IPS DF 6.9 (cell line): ENCODE measurements at regions not wholly inside any gene's neighbourhood (a gene's known extent, or its start where the extent isn't known, plus 50 kb on each side); places are given as distances from the start of the nearest gene placed in this dataset.

Experiments used
- DNase-seq: peaks from one replicate; pipeline ENCODE4 v3.0.0-alpha.2; 2013; ENCODE audit warnings: low read depth, low spot score
- H3K27ac ChIP-seq: one replicate; pipeline ENCODE4 v1.5.1; 2013; ENCODE audit warnings: low read length, control low read depth
- H3K27me3 ChIP-seq: 2 replicates; pipeline ENCODE4 v1.6.1; 2013; ENCODE audit warnings: mild to moderate bottlenecking, low read length; ENCODE audit not compliant: control insufficient read depth, insufficient read depth
- H3K36me3 ChIP-seq: 2 replicates; pipeline ENCODE4 v1.6.1; 2013; ENCODE audit warnings: low read length; ENCODE audit not compliant: control insufficient read depth, insufficient read depth
- H3K4me1 ChIP-seq: 2 replicates; pipeline ENCODE4 v1.6.1; 2013; ENCODE audit warnings: low read length; ENCODE audit not compliant: control insufficient read depth, insufficient read depth
- H3K4me3 ChIP-seq: 2 replicates; pipeline ENCODE4 v1.5.1; 2013; ENCODE audit warnings: mild to moderate bottlenecking, low read length
- H3K9me3 ChIP-seq: 2 replicates; pipeline ENCODE4 v1.6.1; 2013; ENCODE audit warnings: low read length, inconsistent platforms; ENCODE audit not compliant: control insufficient read depth, insufficient read depth
- WGBS: extraction: QIAGEN DNeasy Blood & Tissue Kit; methylation state at CpG from one replicate; pipeline ENCODE4 v1.1.7; 2013; ENCODE audit warnings: mixed read lengths, missing lambda C conversion rate; ENCODE audit not compliant: insufficient read length, insufficient coverage; 5-methylcytosine and 5-hydroxymethylcytosine counted together

DNA sequence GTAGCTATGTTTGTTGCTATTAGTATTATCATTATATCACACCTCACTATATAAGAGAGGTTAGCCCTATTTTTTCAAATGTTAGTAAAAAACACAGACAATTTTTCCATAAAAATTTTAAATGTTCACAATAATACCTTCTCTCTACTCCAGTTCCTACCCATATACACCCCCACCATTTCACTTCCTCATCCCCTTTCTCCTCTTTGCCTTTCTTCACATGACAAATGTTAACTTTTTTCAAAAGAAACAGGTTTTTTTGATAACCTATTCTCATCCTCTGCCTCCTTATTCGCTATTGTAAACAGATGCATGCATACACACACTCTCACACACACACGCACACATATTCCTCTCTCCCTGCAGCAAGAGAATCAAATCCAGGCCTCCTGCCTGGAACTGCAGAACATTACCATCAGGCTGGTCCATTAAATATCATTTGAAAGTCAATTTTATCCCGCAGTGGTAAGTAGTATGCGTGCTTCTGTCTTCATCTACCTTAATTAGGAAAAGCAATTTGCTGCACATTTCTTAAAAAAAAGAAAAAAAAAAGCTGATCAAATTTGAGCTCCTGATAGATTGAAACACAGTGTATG is 55.5 kb downstream of the MID1IP1 start:
- DNase-seq: no peak
- Histone ChIP-seq H3K27ac (no peak overlapping the region), H3K9me3 (no peaks in the 10 kb centered on the region), H3K4me1 (no peaks in the 10 kb centered on the region), H3K36me3 (no peaks in the 10 kb centered on the region), H3K27me3 (no peaks in the 10 kb centered on the region), H3K4me3 (no peak overlapping the region)
- WGBS: no CpG with 5 or more reads among the region's 4 CpGs

GRCh38 chrX:38857736-38858523 is 56.7 kb downstream of the MID1IP1 start:
- H3K4me1 ChIP-seq: no peaks in the 10 kb centered on the region
- no peaks in the 10 kb centered on the region for H3K9me3 ChIP-seq
- DNase-seq: no peak
- no CpG with 5 or more reads among the region's 5 CpGs for WGBS
- H3K27me3 ChIP-seq: no peaks in the 10 kb centered on the region
- no peak overlapping the region for H3K4me3 ChIP-seq
- H3K27ac ChIP-seq: no peak overlapping the region
- no peaks in the 10 kb centered on the region for H3K36me3 ChIP-seq

GRCh38 chrX:38859602-38860001 is 58.3 kb downstream of the MID1IP1 start:
- no peak for DNase-seq
- H3K36me3 ChIP-seq: no peaks in the 10 kb centered on the region
- no peak overlapping the region for H3K4me3 ChIP-seq
- H3K4me1 ChIP-seq: no peaks in the 10 kb centered on the region
- H3K9me3 ChIP-seq: no peaks in the 10 kb centered on the region
- H3K27ac ChIP-seq: no peak overlapping the region
- no peaks in the 10 kb centered on the region for H3K27me3 ChIP-seq

DNA sequence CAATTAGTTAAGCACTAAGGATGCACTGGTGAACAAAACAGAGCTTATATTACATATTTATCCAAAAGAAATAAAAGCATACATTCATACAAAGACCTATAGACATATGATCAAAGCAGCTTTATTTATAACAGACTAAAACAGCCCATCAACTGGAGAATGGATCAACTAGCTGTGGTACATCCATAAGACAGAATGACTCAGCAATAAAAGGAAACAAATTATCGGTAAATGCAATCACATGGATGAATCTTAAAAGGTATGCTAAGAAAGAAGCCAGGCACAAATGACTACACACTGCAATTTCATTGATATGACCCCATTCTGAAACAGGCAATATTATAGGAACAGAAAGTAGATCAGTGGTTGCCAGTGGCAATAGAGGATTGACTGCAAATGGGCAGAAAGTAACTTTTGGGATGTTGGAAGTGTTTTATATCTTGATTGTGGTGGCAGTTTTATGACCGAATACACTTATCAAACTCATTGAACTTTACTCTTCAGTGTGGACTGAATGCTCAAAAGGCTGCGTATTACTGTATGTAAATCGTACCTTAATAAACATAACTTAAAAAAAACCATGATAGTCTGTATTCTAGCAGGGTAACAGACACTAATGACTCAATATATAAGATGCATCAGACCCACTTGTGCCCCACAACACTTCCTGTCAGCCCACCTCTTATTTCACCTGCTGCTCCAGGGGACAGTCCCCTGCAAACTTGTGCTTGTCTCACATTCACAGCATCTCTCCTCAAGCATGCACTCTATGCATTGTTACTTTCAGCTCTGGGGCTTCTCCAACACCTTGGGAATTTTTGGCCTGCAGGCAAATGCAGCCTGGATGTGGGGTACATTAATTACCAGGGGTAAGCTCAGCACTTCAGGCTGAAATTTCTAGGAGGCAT is 59.1 kb downstream of the MID1IP1 start:
- no peaks in the 10 kb centered on the region for H3K9me3 ChIP-seq
- H3K36me3 ChIP-seq: no peaks in the 10 kb centered on the region
- H3K4me1 ChIP-seq: peaks cover 1% of the 10 kb centered on the region; the same call in 1 of the 2 replicates
- H3K4me3 ChIP-seq: no peak overlapping the region
- no peaks in the 10 kb centered on the region for H3K27me3 ChIP-seq
- no peak overlapping the region for H3K27ac ChIP-seq
- no peak for DNase-seq
- WGBS: no CpG with 5 or more reads among the region's 4 CpGs

GRCh38 chrX:38861489-38861888 is 60.2 kb downstream of the MID1IP1 start:
- Histone ChIP-seq H3K27me3 (no peaks in the 10 kb centered on the region), H3K36me3 (no peaks in the 10 kb centered on the region), H3K9me3 (no peaks in the 10 kb centered on the region), H3K4me3 (no peak overlapping the region), H3K4me1 (peaks cover 1% of the 10 kb centered on the region; the same call in 1 of the 2 replicates), H3K27ac (no peak overlapping the region)
- no peak for DNase-seq
- WGBS: 100% methylated on average over 1 of the region's 2 CpGs

GRCh38 chrX:38862100-38862499 is 60.8 kb downstream of the MID1IP1 start:
- H3K4me3 ChIP-seq: no peak overlapping the region
- no peaks in the 10 kb centered on the region for H3K36me3 ChIP-seq
- no CpG with 5 or more reads among the region's 3 CpGs for WGBS
- H3K4me1 ChIP-seq: peaks cover 1% of the 10 kb centered on the region; the same call in 1 of the 2 replicates
- H3K27ac ChIP-seq: no peak overlapping the region
- no peaks in the 10 kb centered on the region for H3K9me3 ChIP-seq
- no peaks in the 10 kb centered on the region for H3K27me3 ChIP-seq
- DNase-seq: no peak

DNA sequence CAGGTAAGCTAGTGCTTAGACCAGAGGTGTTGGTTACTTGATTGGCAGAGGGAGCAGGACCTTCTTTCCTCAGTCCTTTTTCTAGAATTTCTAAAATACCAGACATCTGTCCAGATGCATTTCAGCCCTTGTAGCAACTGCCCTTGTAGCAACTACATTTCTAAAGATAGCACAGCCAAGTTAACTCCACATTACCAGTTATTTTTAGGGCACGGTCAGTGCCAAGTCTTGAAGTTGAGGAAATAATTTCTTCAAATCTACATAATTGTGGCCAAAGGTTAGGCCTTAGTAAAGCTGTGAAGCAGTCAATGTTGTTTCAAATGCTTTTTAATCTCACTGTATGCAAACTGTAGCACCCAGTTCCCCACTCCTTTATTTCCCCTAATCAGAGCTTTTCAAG is 62.9 kb downstream of the MID1IP1 start:
- H3K9me3 ChIP-seq: no peaks in the 10 kb centered on the region
- peaks cover 1% of the 10 kb centered on the region; the same call in 1 of the 2 replicates for H3K4me1 ChIP-seq
- no peak overlapping the region for H3K27ac ChIP-seq
- DNase-seq: no peak
- no peak overlapping the region for H3K4me3 ChIP-seq
- H3K36me3 ChIP-seq: no peaks in the 10 kb centered on the region
- H3K27me3 ChIP-seq: no peaks in the 10 kb centered on the region
- WGBS: no CpG with 5 or more reads among the region's 1 CpG

GRCh38 chrX:38868321-38868720 is 67.1 kb downstream of the MID1IP1 start:
- H3K27me3 ChIP-seq: no peaks in the 10 kb centered on the region
- H3K4me3 ChIP-seq: no peak overlapping the region
- H3K9me3 ChIP-seq: no peaks in the 10 kb centered on the region
- H3K36me3 ChIP-seq: no peaks in the 10 kb centered on the region
- H3K27ac ChIP-seq: no peak overlapping the region
- no CpG with 5 or more reads among the region's 6 CpGs for WGBS
- H3K4me1 ChIP-seq: peaks cover 1% of the 10 kb centered on the region; the same call in 1 of the 2 replicates
- DNase-seq: no peak

DNA sequence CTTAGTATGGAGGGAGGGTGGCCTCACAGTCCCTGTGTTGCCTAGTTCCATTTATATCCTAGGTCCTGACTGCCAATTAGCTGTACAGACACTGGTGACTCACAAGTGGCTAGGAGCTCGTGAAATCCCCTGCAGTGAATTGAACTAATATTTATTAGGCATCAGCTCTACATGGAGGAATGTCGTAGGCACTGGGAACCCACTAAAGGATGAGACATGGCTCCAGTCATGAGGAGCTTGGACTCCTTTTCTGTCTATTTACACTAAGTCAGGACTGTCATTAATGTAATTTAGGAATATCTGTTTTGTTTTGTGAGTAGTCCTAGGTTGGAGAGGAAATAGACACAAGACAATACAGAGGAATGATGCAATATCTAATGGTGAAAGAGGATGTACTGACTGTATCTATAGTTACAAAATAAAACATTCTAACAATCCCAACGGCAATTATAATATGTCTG is 67.7 kb downstream of the MID1IP1 start:
- Histone ChIP-seq H3K27me3 (no peaks in the 10 kb centered on the region), H3K4me3 (no peak overlapping the region), H3K9me3 (no peaks in the 10 kb centered on the region), H3K27ac (no peak overlapping the region), H3K36me3 (no peaks in the 10 kb centered on the region), H3K4me1 (peaks cover 1% of the 10 kb centered on the region; the same call in 1 of the 2 replicates)
- DNase-seq: no peak
- no CpG with 5 or more reads among the region's 3 CpGs for WGBS

DNA sequence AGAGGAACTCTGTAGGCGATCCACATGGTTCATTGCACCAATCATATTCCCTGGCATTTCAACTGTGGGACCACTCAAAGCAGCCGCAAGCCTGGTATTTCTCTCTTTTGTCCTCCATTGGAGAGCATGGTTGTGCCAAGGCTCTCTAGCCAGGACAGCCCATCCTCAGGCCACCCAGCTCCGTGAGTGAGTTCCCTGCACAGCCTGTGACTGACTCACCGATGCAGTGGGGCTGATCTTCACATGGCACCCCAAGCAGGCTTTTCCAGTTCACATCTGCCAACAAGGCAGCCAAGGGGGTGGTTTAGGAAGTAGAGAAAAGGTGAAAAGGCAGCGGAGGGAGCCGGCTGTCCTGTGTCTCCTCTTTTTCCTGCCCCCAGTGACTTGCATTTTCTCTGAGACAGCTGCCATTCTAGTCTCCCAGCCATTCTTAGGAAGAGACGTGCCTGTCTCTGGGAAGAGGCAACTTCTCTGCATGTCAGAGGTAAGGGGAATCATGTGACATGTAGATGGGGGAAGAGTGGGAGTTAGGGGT is 69.2 kb downstream of the MID1IP1 start:
- H3K27me3 ChIP-seq: no peaks in the 10 kb centered on the region
- WGBS: no CpG with 5 or more reads among the region's 7 CpGs
- H3K4me3 ChIP-seq: no peak overlapping the region
- no peaks in the 10 kb centered on the region for H3K4me1 ChIP-seq
- H3K36me3 ChIP-seq: no peaks in the 10 kb centered on the region
- no peaks in the 10 kb centered on the region for H3K9me3 ChIP-seq
- DNase-seq: no peak
- H3K27ac ChIP-seq: no peak overlapping the region
